ENCODE measurements at regions not wholly inside any gene's neighbourhood (a gene's known extent, or its start where the extent isn't known, plus 50 kb on each side); places are given as distances from the start of the nearest gene placed in this dataset.
"Not testable (repeated sequence)": the region's sequence is repeated elsewhere in the genome, so short reads cannot be mapped to it uniquely, and the experiment has no call there.

GRCh38 chr15:59803293-59803966, 114.3 kb upstream of the BNIP2 start:
- H3K27me3 ChIP-seq (replicated peaks; ENCODE audit: control insufficient read depth, insufficient read depth, low read length); H3K4me1 ChIP-seq (ENCODE audit: control insufficient read depth, insufficient read depth, low read length); H3K9me3 ChIP-seq (ENCODE audit: control insufficient read depth, low read length); H3K36me3 ChIP-seq (ENCODE audit: control insufficient read depth, insufficient read depth, low read length, severe bottlenecking); H3K4me3 ChIP-seq (ENCODE audit: low read length); DNase-seq (ENCODE audit: low read depth); H3K9ac ChIP-seq (ENCODE audit: low read length): not testable (repeated sequence)

- H3K4me1 ChIP-seq (ENCODE audit: control insufficient read depth, insufficient read depth, low read length), result no peaks in the 10 kb centered on the region
- DNase-seq (ENCODE audit: low read depth), result no peak
- no peak overlapping the region for H3K4me3 ChIP-seq (ENCODE audit: low read length)
- H3K9me3 ChIP-seq (ENCODE audit: control insufficient read depth, low read length), result no peaks in the 10 kb centered on the region
- no peak overlapping the region for H3K9ac ChIP-seq (ENCODE audit: low read length)
- H3K36me3 ChIP-seq (ENCODE audit: control insufficient read depth, insufficient read depth, low read length, severe bottlenecking), result no peaks in the 10 kb centered on the region
- peaks cover 4% of the 10 kb centered on the region for H3K27me3 ChIP-seq (replicated peaks; ENCODE audit: control insufficient read depth, insufficient read depth, low read length)
These were observed 112.5 kb upstream of the BNIP2 start for GRCh38 chr15:59801649-59802048.

DNA sequence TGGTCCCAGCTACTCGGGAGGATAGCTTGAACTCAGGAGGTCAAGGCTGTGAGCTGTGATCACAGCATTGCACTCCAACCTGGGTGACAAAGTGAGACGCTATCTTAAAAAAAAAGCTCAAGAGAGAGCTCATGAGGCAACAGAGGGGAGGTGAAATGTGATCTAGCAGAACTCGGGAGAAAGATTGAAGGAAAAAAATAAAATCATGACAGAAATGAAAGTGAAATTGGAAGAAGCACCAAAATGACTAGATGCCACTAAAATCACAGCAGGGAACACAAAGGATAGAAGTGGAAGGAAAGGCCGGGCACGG, 109.4 kb upstream of the BNIP2 start:
- no peak for DNase-seq (ENCODE audit: low read depth)
- Histone ChIP-seq H3K27me3 (replicated peaks; ENCODE audit: control insufficient read depth, insufficient read depth, low read length) (peaks cover 26% of the 10 kb centered on the region), H3K9me3 (ENCODE audit: control insufficient read depth, low read length) (no peaks in the 10 kb centered on the region), H3K4me3 (ENCODE audit: low read length) (no peak overlapping the region), H3K4me1 (ENCODE audit: control insufficient read depth, insufficient read depth, low read length) (no peaks in the 10 kb centered on the region), H3K36me3 (ENCODE audit: control insufficient read depth, insufficient read depth, low read length, severe bottlenecking) (no peaks in the 10 kb centered on the region), H3K9ac (ENCODE audit: low read length) (no peak overlapping the region)

DNA sequence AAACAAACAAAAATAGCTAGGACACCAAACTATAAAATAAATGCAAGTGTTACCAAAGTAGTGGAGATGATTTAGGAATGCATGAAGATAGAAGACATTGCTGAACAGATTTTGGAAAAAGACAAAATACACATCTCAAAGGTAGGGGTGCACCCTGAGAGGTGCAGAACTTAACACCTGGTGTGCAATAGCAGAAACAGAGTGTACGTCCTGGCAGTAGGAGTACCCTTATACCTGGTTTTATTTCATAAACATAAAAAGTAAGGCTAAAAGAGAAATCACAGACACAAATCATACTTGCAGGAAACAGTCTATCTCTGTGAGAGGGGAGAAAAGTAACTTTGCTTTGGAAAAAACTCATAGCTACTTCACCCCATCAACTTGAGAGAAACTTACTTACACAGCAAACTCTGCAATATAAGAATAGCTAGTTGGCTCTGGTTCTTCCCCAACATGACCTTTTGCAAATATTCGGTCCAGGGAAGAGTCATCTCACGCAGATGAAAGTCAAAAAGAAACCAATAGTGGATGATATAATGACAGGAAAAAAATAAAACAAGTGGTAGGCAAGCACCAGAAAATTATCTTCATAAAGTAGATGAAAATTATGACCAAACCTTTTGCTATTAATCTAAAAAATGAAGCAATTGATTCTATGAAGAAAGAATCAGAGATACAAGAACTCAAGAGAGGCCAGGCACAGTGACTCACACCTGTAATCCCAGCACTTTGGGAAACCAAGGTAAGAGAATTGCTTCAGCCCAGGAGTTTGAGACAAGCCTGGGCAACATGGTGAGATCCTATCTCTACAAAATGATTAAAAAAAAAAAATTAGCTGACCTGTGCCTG, 108.9 kb upstream of the BNIP2 start:
- H3K4me3 ChIP-seq (ENCODE audit: low read length), result no peak overlapping the region
- peaks cover 27% of the 10 kb centered on the region for H3K27me3 ChIP-seq (replicated peaks; ENCODE audit: control insufficient read depth, insufficient read depth, low read length)
- no peak for DNase-seq (ENCODE audit: low read depth)
- no peaks in the 10 kb centered on the region for H3K4me1 ChIP-seq (ENCODE audit: control insufficient read depth, insufficient read depth, low read length)
- H3K36me3 ChIP-seq (ENCODE audit: control insufficient read depth, insufficient read depth, low read length, severe bottlenecking), result no peaks in the 10 kb centered on the region
- H3K9ac ChIP-seq (ENCODE audit: low read length), result no peak overlapping the region
- H3K9me3 ChIP-seq (ENCODE audit: control insufficient read depth, low read length), result no peaks in the 10 kb centered on the region

DNA sequence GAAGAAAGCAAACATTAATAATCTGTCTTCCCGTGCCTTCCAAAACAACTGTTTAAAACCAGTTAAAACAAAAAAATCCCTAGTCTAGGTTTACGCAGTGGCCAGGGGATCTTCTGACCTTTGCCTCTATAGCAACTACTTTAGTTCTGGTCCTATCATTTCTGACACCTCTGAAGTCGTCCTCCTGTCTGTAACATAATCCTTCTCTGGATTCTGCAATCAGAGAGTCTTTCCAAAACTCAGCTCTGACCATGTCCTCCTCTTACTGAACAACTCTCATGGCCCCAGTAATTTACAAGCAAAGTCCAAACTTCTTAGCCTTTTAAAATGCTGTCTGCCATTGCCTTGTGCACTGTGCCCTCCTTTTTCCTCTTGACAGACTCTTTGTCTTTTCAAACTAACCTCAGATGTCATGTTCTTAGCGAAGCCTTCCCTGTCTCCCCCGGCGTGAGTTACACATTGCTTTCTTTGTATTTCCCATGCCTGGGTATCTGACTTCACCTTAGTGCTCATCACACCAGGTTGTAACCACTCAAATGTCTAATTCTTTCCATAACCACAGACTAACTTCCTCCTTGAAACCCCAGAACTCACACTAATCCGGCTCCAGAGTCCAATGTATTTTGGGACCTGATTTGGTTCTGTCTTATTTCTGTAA, 105.2 kb upstream of the BNIP2 start:
- Histone ChIP-seq H3K9me3 (ENCODE audit: control insufficient read depth, low read length) (no peaks in the 10 kb centered on the region), H3K27me3 (replicated peaks; ENCODE audit: control insufficient read depth, insufficient read depth, low read length) (peaks cover 49% of the 10 kb centered on the region), H3K36me3 (ENCODE audit: control insufficient read depth, insufficient read depth, low read length, severe bottlenecking) (no peaks in the 10 kb centered on the region), H3K4me3 (ENCODE audit: low read length) (no peak overlapping the region), H3K4me1 (ENCODE audit: control insufficient read depth, insufficient read depth, low read length) (no peaks in the 10 kb centered on the region), H3K9ac (ENCODE audit: low read length) (no peak overlapping the region)
- no peak for DNase-seq (ENCODE audit: low read depth)

DNA sequence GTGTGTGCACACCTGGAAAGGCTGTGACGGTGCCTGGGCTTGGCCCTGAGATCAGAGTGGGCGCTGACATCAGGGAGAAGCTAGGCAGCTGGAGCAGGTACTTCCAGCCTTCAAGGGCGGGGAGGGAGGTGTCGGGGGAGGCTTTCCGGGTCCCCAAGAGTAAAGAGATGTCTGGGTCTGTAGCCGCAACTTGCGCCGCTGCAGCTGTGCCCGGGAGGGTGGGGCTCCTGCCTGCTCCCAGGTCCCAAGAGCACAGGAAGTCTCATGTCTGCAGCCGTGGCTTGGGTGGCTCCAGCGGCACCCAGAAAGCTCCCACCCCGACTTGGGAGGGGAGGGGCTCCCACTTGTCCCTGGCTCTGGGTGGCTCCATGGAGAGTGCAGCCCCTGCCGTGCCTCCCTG, 103.2 kb upstream of the BNIP2 start:
- peaks cover 52% of the 10 kb centered on the region for H3K27me3 ChIP-seq (replicated peaks; ENCODE audit: control insufficient read depth, insufficient read depth, low read length)
- DNase-seq (ENCODE audit: low read depth), result no peak
- H3K9ac ChIP-seq (ENCODE audit: low read length), result no peak overlapping the region
- H3K9me3 ChIP-seq (ENCODE audit: control insufficient read depth, low read length), result no peaks in the 10 kb centered on the region
- no peak overlapping the region for H3K4me3 ChIP-seq (ENCODE audit: low read length)
- no peaks in the 10 kb centered on the region for H3K4me1 ChIP-seq (ENCODE audit: control insufficient read depth, insufficient read depth, low read length)
- no peaks in the 10 kb centered on the region for H3K36me3 ChIP-seq (ENCODE audit: control insufficient read depth, insufficient read depth, low read length, severe bottlenecking)

GRCh38 chr15:59791755-59792154, 102.6 kb upstream of the BNIP2 start:
- no peak for DNase-seq (ENCODE audit: low read depth)
- H3K9ac ChIP-seq (ENCODE audit: low read length), result no peak overlapping the region
- no peaks in the 10 kb centered on the region for H3K36me3 ChIP-seq (ENCODE audit: control insufficient read depth, insufficient read depth, low read length, severe bottlenecking)
- no peaks in the 10 kb centered on the region for H3K4me1 ChIP-seq (ENCODE audit: control insufficient read depth, insufficient read depth, low read length)
- H3K9me3 ChIP-seq (ENCODE audit: control insufficient read depth, low read length), result no peaks in the 10 kb centered on the region
- peaks cover 52% of the 10 kb centered on the region for H3K27me3 ChIP-seq (replicated peaks; ENCODE audit: control insufficient read depth, insufficient read depth, low read length)
- no peak overlapping the region for H3K4me3 ChIP-seq (ENCODE audit: low read length)

- Histone ChIP-seq H3K4me1 (ENCODE audit: control insufficient read depth, insufficient read depth, low read length) (no peaks in the 10 kb centered on the region), H3K9ac (ENCODE audit: low read length) (no peak overlapping the region), H3K36me3 (ENCODE audit: control insufficient read depth, insufficient read depth, low read length, severe bottlenecking) (no peaks in the 10 kb centered on the region), H3K9me3 (ENCODE audit: control insufficient read depth, low read length) (no peaks in the 10 kb centered on the region), H3K4me3 (ENCODE audit: low read length) (no peak overlapping the region), H3K27me3 (replicated peaks; ENCODE audit: control insufficient read depth, insufficient read depth, low read length) (peaks cover 52% of the 10 kb centered on the region)
- DNase-seq (ENCODE audit: low read depth), result no peak
These were observed 102.0 kb upstream of the BNIP2 start for GRCh38 chr15:59791079-59791478.

DNA sequence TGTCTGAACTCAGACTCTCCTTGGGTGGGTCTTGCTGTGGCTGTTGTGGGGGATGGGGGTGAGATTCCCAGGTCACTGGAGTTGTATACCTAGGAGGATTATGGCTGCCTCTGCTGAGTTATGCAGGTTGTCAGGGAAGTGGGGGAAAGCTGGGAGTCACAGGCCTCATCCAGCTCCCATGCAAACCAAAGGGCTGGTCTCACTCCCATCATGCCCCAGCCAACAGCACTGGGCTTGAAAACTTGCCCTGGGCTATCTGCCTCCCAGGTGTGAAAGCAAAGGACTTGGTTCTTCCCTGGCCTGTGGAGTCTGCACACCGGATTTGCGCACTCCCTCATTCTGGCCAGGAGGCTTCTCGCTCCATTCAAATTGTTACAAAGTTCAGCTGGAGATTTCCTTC, 97.3 kb upstream of the BNIP2 start:
- not testable (repeated sequence) for H3K4me1 ChIP-seq (ENCODE audit: control insufficient read depth, insufficient read depth, low read length); DNase-seq (ENCODE audit: low read depth); H3K9me3 ChIP-seq (ENCODE audit: control insufficient read depth, low read length); H3K36me3 ChIP-seq (ENCODE audit: control insufficient read depth, insufficient read depth, low read length, severe bottlenecking); H3K4me3 ChIP-seq (ENCODE audit: low read length); H3K9ac ChIP-seq (ENCODE audit: low read length)
- peaks cover 17% of the 10 kb centered on the region for H3K27me3 ChIP-seq (replicated peaks; ENCODE audit: control insufficient read depth, insufficient read depth, low read length)

DNA sequence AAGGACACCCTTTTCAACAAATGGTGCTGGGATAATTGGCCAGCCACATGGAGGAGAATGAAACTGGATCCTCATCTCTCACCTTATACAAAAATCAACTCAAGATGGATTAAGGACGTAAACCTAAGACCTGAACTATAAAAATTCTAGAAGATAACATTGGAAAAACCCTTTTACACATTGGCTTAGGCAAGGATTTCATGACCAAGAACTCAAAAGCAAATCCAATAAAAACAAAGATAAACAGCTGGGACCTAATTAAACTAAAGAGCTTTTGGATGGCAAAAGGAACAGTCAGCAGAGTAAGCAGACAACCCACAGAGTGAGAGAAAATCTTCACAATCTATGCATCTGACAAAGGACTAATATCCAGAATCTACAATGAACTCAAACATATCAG, 96.9 kb upstream of the BNIP2 start:
- DNase-seq (ENCODE audit: low read depth); H3K9me3 ChIP-seq (ENCODE audit: control insufficient read depth, low read length); H3K9ac ChIP-seq (ENCODE audit: low read length); H3K36me3 ChIP-seq (ENCODE audit: control insufficient read depth, insufficient read depth, low read length, severe bottlenecking); H3K4me3 ChIP-seq (ENCODE audit: low read length); H3K4me1 ChIP-seq (ENCODE audit: control insufficient read depth, insufficient read depth, low read length): not testable (repeated sequence)
- peaks cover 14% of the 10 kb centered on the region for H3K27me3 ChIP-seq (replicated peaks; ENCODE audit: control insufficient read depth, insufficient read depth, low read length)

- not testable (repeated sequence) for DNase-seq (ENCODE audit: low read depth); H3K4me3 ChIP-seq (ENCODE audit: low read length); H3K4me1 ChIP-seq (ENCODE audit: control insufficient read depth, insufficient read depth, low read length); H3K9ac ChIP-seq (ENCODE audit: low read length); H3K27me3 ChIP-seq (replicated peaks; ENCODE audit: control insufficient read depth, insufficient read depth, low read length); H3K9me3 ChIP-seq (ENCODE audit: control insufficient read depth, low read length); H3K36me3 ChIP-seq (ENCODE audit: control insufficient read depth, insufficient read depth, low read length, severe bottlenecking)
These were observed 94.8 kb upstream of the BNIP2 start for GRCh38 chr15:59783774-59784520.

Data from adipocyte (in vitro differentiated cells).